ENCODE measurements at regions not wholly inside any gene's neighbourhood (a gene's known extent, or its start where the extent isn't known, plus 50 kb on each side); places are given as distances from the start of the nearest gene placed in this dataset.
A peak's percentile ranks its signal among the peaks of the same experiment; 100 is the strongest.

- Histone ChIP-seq H3K4me3 (no peak overlapping the region), H3K4me1 (ENCODE audit: low read depth) (no peaks in the 10 kb centered on the region), H3K9me3 (no peaks in the 10 kb centered on the region), H3K36me3 (ENCODE audit: low read depth) (no peaks in the 10 kb centered on the region)
- ATAC-seq, result no peak
- no peak for DNase-seq
- intact Hi-C loops (cut with DNase I, micrococcal nuclease), result no loop called here
- TF ChIP-seq CTCF (IDR thresholded peaks at IDR 0.05), result no peak
These were observed 181.3 kb downstream of the RAP2A start for GRCh38 chr13:97615266-97615665.

- ATAC-seq (no peak), DNase-seq (no peak)
- no peak for TF ChIP-seq CTCF (IDR thresholded peaks at IDR 0.05)
- Histone ChIP-seq H3K4me1 (ENCODE audit: low read depth) (no peaks in the 10 kb centered on the region), H3K36me3 (ENCODE audit: low read depth) (no peaks in the 10 kb centered on the region), H3K4me3 (no peak overlapping the region), H3K9me3 (no peaks in the 10 kb centered on the region)
- intact Hi-C loops (cut with DNase I, micrococcal nuclease), result no loop called here
These were observed 182.4 kb downstream of the RAP2A start for GRCh38 chr13:97616385-97616784.

GRCh38 chr13:97621025-97621424, 187.1 kb downstream of the RAP2A start:
- no peak for ATAC-seq
- no peaks in the 10 kb centered on the region for H3K9me3 ChIP-seq
- no peaks in the 10 kb centered on the region for H3K36me3 ChIP-seq (ENCODE audit: low read depth)
- TF ChIP-seq CTCF (IDR thresholded peaks at IDR 0.05), result no peak
- no peak for DNase-seq
- no peaks in the 10 kb centered on the region for H3K4me1 ChIP-seq (ENCODE audit: low read depth)
- H3K4me3 ChIP-seq, result no peak overlapping the region
- intact Hi-C loops (cut with DNase I, micrococcal nuclease), result no loop called here

GRCh38 chr13:97621631-97622030, 187.7 kb downstream of the RAP2A start:
- no peaks in the 10 kb centered on the region for H3K36me3 ChIP-seq (ENCODE audit: low read depth)
- intact Hi-C loops (cut with DNase I, micrococcal nuclease), result no loop called here
- H3K4me1 ChIP-seq (ENCODE audit: low read depth), result no peaks in the 10 kb centered on the region
- H3K4me3 ChIP-seq, result no peak overlapping the region
- TF ChIP-seq CTCF (IDR thresholded peaks at IDR 0.05), result no peak
- ATAC-seq, result no peak
- no peak for DNase-seq
- no peaks in the 10 kb centered on the region for H3K9me3 ChIP-seq

- intact Hi-C loops (cut with DNase I, micrococcal nuclease), result no loop called here
- Histone ChIP-seq H3K4me3 (no peak overlapping the region), H3K36me3 (ENCODE audit: low read depth) (no peaks in the 10 kb centered on the region), H3K9me3 (no peaks in the 10 kb centered on the region), H3K4me1 (ENCODE audit: low read depth) (no peaks in the 10 kb centered on the region)
- DNase-seq (peak in 1 of 3 donors; percentile 28), ATAC-seq (peak; percentile 23)
- TF ChIP-seq CTCF (IDR thresholded peaks at IDR 0.05), result no peak
These were observed 193.6 kb downstream of the RAP2A start for GRCh38 chr13:97627566-97627965.

- no peaks in the 10 kb centered on the region for H3K4me1 ChIP-seq (ENCODE audit: low read depth)
- intact Hi-C loops (cut with DNase I, micrococcal nuclease), result no loop called here
- no peak overlapping the region for H3K4me3 ChIP-seq
- H3K9me3 ChIP-seq, result no peaks in the 10 kb centered on the region
- TF ChIP-seq CTCF (IDR thresholded peaks at IDR 0.05), result no peak
- ATAC-seq (no peak), DNase-seq (no peak)
- H3K36me3 ChIP-seq (ENCODE audit: low read depth), result no peaks in the 10 kb centered on the region
These were observed 195.8 kb downstream of the RAP2A start for GRCh38 chr13:97629601-97630272.

All from mucosa of descending colon (tissue), 3 donors.